Psoas muscle (tissue), 7 donors: ENCODE measurements at regions not wholly inside any gene's neighbourhood (a gene's known extent, or its start where the extent isn't known, plus 50 kb on each side); places are given as distances from the start of the nearest gene placed in this dataset.

Experiments used
- ATAC-seq, 4 donors: fragments of 200-7000 bp; cut with Tn5 transposase; one replicate each; pipeline ENCODE4 v1.9.1; 2020; ENCODE audit warnings: moderate library complexity in 3 of 4, mild to moderate bottlenecking in 2 of 4
- DNase-seq, 2 donors: peaks; one replicate each; pipeline ENCODE4 v3.0.0-alpha.2; 2020
- H3K27ac ChIP-seq: fragments of 200-600 bp; one replicate; pipeline ENCODE4 v1.8.0; 2022
- H3K27me3 ChIP-seq, 3 donors: fragments of 200-600 bp in 1 of 3; one replicate each; pipeline versions ENCODE4 v1.6.1 to v1.8.0; 2013 to 2022; ENCODE audit warnings: low read length in 2 of 3, mild to moderate bottlenecking in 2 of 3, moderate library complexity in 1 of 3; ENCODE audit not compliant: insufficient read depth in 3 of 3
- H3K36me3 ChIP-seq, 2 donors: fragments of 200-600 bp in 1 of 2; one replicate each; pipeline versions ENCODE4 v1.6.1 to v1.8.0; 2013 to 2022; ENCODE audit warnings: low read depth in 1 of 2, mild to moderate bottlenecking in 1 of 2, moderate library complexity in 1 of 2; ENCODE audit not compliant: insufficient read depth in 1 of 2
- H3K4me1 ChIP-seq: fragments of 200-600 bp; one replicate; pipeline ENCODE4 v1.8.0; 2022
- H3K4me3 ChIP-seq: fragments of 200-600 bp; one replicate; pipeline ENCODE4 v1.8.0; 2022; ENCODE audit warnings: mild to moderate bottlenecking
- H3K9me3 ChIP-seq: fragments of 200-600 bp; one replicate; pipeline ENCODE4 v1.8.0; 2022
- WGBS, 3 donors: extraction: QIAGEN DNeasy Blood & Tissue Kit; methylation state at CpG; one replicate each; pipeline versions ENCODE4 v1.1.6 to v1.1.7; 2013; 5-methylcytosine and 5-hydroxymethylcytosine counted together
- intact Hi-C, 2 donors: fragments of 100-400 bp; cut with DNase I; formaldehyde crosslinking; loops; one replicate each; pipeline versions ENCODE4 v1.11.0 to v1.14.2; 2022
- TF ChIP-seq, protein P1 (sequence below): fragments of 200-600 bp; IDR thresholded peaks from one replicate; pipeline ENCODE4 v1.8.0; 2022; ENCODE audit warnings: antibody characterized with exemption
- donor health status: healthy with polysubstance abuse.
- donor health status: DM: no; HTN: no; CAD: no; lungs with moderate emphysema.
- donor health status: Bipolar disorder and iron deficiency.
- donor health status: healthy.
- donor health status: DM: yes; HTN: yes; CAD: no.
- donor health status: DM: no; HTN: no; CAD: no.
- donor health status: DM: yes; HTN: yes; CAD: no.

GRCh38 chr1:173427146-173428054, 49.7 kb upstream of the PRDX6 start:
- no peak for ATAC-seq
- Histone ChIP-seq H3K27me3 (no peaks in the 10 kb centered on the region), H3K4me1 (peaks cover 23% of the 10 kb centered on the region), H3K36me3 (no peaks in the 10 kb centered on the region), H3K9me3 (no peaks in the 10 kb centered on the region), H3K27ac (no peak overlapping the region), H3K4me3 (no peak overlapping the region)
- TF ChIP-seq, protein P1, sequence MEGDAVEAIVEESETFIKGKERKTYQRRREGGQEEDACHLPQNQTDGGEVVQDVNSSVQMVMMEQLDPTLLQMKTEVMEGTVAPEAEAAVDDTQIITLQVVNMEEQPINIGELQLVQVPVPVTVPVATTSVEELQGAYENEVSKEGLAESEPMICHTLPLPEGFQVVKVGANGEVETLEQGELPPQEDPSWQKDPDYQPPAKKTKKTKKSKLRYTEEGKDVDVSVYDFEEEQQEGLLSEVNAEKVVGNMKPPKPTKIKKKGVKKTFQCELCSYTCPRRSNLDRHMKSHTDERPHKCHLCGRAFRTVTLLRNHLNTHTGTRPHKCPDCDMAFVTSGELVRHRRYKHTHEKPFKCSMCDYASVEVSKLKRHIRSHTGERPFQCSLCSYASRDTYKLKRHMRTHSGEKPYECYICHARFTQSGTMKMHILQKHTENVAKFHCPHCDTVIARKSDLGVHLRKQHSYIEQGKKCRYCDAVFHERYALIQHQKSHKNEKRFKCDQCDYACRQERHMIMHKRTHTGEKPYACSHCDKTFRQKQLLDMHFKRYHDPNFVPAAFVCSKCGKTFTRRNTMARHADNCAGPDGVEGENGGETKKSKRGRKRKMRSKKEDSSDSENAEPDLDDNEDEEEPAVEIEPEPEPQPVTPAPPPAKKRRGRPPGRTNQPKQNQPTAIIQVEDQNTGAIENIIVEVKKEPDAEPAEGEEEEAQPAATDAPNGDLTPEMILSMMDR, result no peak
- intact Hi-C loops, result loop anchor here in 1 of 2 donors (10.0 kb wide), 1 partner anchor 287 kb away; the partner anchor contains the start of gene KLHL20
- WGBS, 3 donors, result 73 to 83% (median 76%) methylated on average over 9 of the region's 9 CpGs
- DNase-seq, result no peak
